SH-SY5Y (cell line): ENCODE measurements at regions not wholly inside any gene's neighbourhood (a gene's known extent, or its start where the extent isn't known, plus 50 kb on each side); places are given as distances from the start of the nearest gene placed in this dataset.

Experiments
- GATA2 ChIP-seq: IDR thresholded peaks from 2 replicates; pipeline ENCODE4 v1.6.1; 2011; ENCODE audit warnings: mild to moderate bottlenecking, low read depth, low read length
- GATA3 ChIP-seq: IDR thresholded peaks from 2 replicates; pipeline ENCODE4 v1.6.1; 2011; ENCODE audit warnings: low read depth, mild to moderate bottlenecking, low read length, moderate library complexity

DNA sequence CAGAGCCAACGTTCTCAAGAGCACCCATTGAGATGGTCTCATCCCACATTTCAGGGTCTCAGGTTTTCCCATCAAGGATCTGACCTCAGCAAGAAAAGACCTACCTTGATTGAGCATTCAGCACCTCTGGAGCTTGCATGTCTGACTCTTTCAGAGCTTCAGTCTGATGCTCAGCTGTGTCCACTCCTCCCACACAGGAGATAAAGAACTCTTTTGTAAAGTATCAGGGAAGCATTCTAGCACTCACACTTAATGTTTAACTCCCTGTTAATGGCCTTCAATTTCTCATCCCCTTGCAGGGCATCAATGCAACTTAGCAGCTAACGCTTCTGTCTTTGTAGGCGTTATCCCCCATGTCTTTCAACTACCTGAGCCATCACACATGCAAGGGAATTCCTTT lies 124.1 kb downstream of the GALC start:
- TF ChIP-seq GATA2 (no peak), GATA3 (no peak)
